CD14-positive monocyte (primary cell): ENCODE measurements at regions not wholly inside any gene's neighbourhood (a gene's known extent, or its start where the extent isn't known, plus 50 kb on each side); places are given as distances from the start of the nearest gene placed in this dataset.

Experiments
- DNase-seq, 3 donors: peaks; one replicate each; pipeline ENCODE4 v3.0.0-alpha.2; 2011 to 2022
- H2AFZ ChIP-seq: 2 replicates; pipeline ENCODE4 v1.6.0; 2012; ENCODE audit warnings: mild to moderate bottlenecking, low read depth, low read length, inconsistent platforms; ENCODE audit not compliant: insufficient read depth, poor library complexity, severe bottlenecking
- H3K27ac ChIP-seq, 2 donors: 1 replicate in 1 of 2; 2 replicates in 1 of 2; pipeline ENCODE4 v1.5.1; 2012 to 2013; ENCODE audit warnings: low read length in 2 of 2, control low read depth in 1 of 2, inconsistent platforms in 1 of 2, low read depth in 1 of 2, mild to moderate bottlenecking in 1 of 2
- H3K27me3 ChIP-seq, 2 donors: one replicate each; pipeline versions ENCODE4 v1.6.0 to v1.6.1; 2011 to 2013; ENCODE audit warnings: low read length in 2 of 2; ENCODE audit not compliant: control insufficient read depth in 2 of 2, insufficient read depth in 2 of 2
- H3K36me3 ChIP-seq, 2 donors: replicated peaks in 1 of 2; 1 replicate in 1 of 2; 2 replicates in 1 of 2; pipeline versions ENCODE4 v1.5.1 to v1.6.1; 2012 to 2013; ENCODE audit warnings: low read length in 2 of 2, control low read depth in 1 of 2, inconsistent platforms in 1 of 2, mild to moderate bottlenecking in 1 of 2; ENCODE audit not compliant: insufficient read depth in 2 of 2, control insufficient read depth in 1 of 2
- H3K4me1 ChIP-seq, 2 donors: 1 replicate in 1 of 2; 2 replicates in 1 of 2; pipeline versions ENCODE4 v1.5.1 to v1.6.1; 2012 to 2013; ENCODE audit warnings: low read length in 2 of 2, control low read depth in 1 of 2, inconsistent platforms in 1 of 2, mild to moderate bottlenecking in 1 of 2, moderate library complexity in 1 of 2; ENCODE audit not compliant: insufficient read depth in 2 of 2, control insufficient read depth in 1 of 2
- H3K4me2 ChIP-seq: replicated peaks from 2 replicates; pipeline ENCODE3; 2012; ENCODE audit warnings: low read length, moderate library complexity, mild to moderate bottlenecking; ENCODE audit not compliant: poor library complexity, severe bottlenecking; ENCODE audit errors: extremely low read depth
- H3K4me3 ChIP-seq, 3 experiments: fragments of 200-600 bp in 1 of 3; sonication (generic) in 1 of 3; replicated peaks in 1 of 3; 1 replicate in 2 of 3; 2 replicates in 1 of 3; pipeline ENCODE4 v1.5.1; 2011 to 2013; ENCODE audit warnings: low read length in 3 of 3, mild to moderate bottlenecking in 3 of 3, control low read depth in 2 of 3, low read depth in 2 of 3, inconsistent platforms in 1 of 3, moderate library complexity in 1 of 3
- H3K79me2 ChIP-seq: 2 replicates; pipeline ENCODE4 v1.6.0; 2012; ENCODE audit warnings: mild to moderate bottlenecking, control low read depth, inconsistent platforms, low read length, moderate library complexity; ENCODE audit not compliant: insufficient read depth
- H3K9ac ChIP-seq: 2 replicates; pipeline ENCODE4 v1.6.0; 2017; ENCODE audit warnings: low read length, mild to moderate bottlenecking; ENCODE audit not compliant: insufficient read depth, poor library complexity, severe bottlenecking
- H3K9me3 ChIP-seq, 2 donors: replicated peaks in 1 of 2; 1 replicate in 1 of 2; 2 replicates in 1 of 2; pipeline versions ENCODE4 v1.5.1 to v1.6.1; 2012 to 2013; ENCODE audit warnings: low read length in 2 of 2, control low read depth in 1 of 2; ENCODE audit not compliant: control insufficient read depth in 1 of 2, insufficient read depth in 1 of 2
- H4K20me1 ChIP-seq: 2 replicates; pipeline ENCODE4 v1.6.0; 2012; ENCODE audit warnings: mild to moderate bottlenecking, low read length, control low read depth, moderate library complexity; ENCODE audit not compliant: insufficient read depth
- H3K27ac Mint-ChIP-seq, 7 donors: one replicate each; pipeline ENCODE4 v1.8.0; 2020; ENCODE audit warnings: mild to moderate bottlenecking in 7 of 7, mixed read lengths in 7 of 7, moderate library complexity in 6 of 7, inconsistent platforms in 2 of 7
- H3K27me3 Mint-ChIP-seq, 3 donors: one replicate each; pipeline ENCODE4 v1.8.0; 2021 to 2022; ENCODE audit warnings: low read depth in 3 of 3, mild to moderate bottlenecking in 3 of 3, mixed read lengths in 3 of 3, moderate library complexity in 3 of 3, inconsistent platforms in 1 of 3
- H3K36me3 Mint-ChIP-seq, 2 donors: one replicate each; pipeline ENCODE4 v1.8.0; 2020; ENCODE audit warnings: mixed read lengths in 2 of 2, inconsistent platforms in 1 of 2, mild to moderate bottlenecking in 1 of 2
- H3K4me1 Mint-ChIP-seq: one replicate; pipeline ENCODE4 v1.8.0; 2020; ENCODE audit warnings: mild to moderate bottlenecking, mixed read lengths
- H3K4me3 Mint-ChIP-seq, 2 donors: one replicate each; pipeline ENCODE4 v1.8.0; 2020; ENCODE audit warnings: mild to moderate bottlenecking in 2 of 2, mixed read lengths in 2 of 2, moderate library complexity in 1 of 2
- H3K9me3 Mint-ChIP-seq, 7 donors: one replicate each; pipeline ENCODE4 v1.8.0; 2020 to 2022; ENCODE audit warnings: mixed read lengths in 7 of 7, mild to moderate bottlenecking in 6 of 7, moderate library complexity in 6 of 7, inconsistent platforms in 2 of 7
- WGBS: methylation state at CpG from one replicate; pipeline ENCODE4 v1.1.5; 2013; ENCODE audit warnings: missing lambda C conversion rate; ENCODE audit not compliant: insufficient coverage; 5-methylcytosine and 5-hydroxymethylcytosine counted together
- intact Hi-C, 2 donors: fragments of 100-400 bp; cut with micrococcal nuclease; formaldehyde crosslinking; loops; one replicate each; pipeline versions ENCODE4 v1.15.0 to v1.15.1; 2023
- TF ChIP-seq, protein P1 (sequence below): fragments of 200-600 bp; IDR thresholded peaks from one replicate; pipeline ENCODE4 v1.8.0; 2022; ENCODE audit warnings: antibody characterized with exemption, mild to moderate bottlenecking

DNA sequence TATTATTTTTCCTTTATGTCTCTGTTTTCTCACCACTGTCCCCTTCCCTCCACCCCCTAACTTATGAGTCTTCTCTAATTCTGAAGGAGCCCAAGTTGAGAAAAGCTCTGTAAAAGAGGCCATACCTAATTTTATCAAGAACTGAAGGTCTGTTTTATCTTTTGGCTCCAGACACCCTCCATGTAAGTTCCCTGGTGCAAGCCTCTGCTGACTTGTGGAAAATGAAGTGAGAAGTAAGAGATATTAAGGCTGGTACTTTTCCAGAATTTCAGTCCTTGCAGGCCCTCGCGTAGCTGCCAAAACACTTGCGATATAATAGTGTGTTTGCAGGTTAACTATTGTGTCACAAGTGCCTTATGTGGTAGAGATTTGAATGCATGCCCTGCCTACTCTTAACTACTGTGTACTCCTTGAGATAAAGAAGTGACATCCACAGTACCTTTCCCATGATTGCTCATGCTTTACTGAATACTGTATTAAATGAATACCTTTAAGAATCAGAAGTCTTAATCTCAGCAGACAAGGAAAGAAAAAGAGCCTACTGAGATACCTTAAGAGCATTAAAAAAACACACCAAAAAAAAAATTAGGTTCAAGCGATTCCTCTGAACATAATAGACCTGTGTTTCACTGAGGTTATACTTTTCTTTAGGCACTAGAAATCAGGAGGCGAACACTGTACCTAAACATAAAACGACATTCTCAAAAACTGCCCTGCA is 143.6 kb upstream of the ZNF184 start:
- H3K27me3 ChIP-seq, result peaks cover 36 to 58% of the 10 kb centered on the region in 2 donors
- WGBS, result 50% methylated on average over 2 of the region's 6 CpGs
- peak overlapping the region in 1 of 2 donors; percentile 88 for H3K4me3 Mint-ChIP-seq

DNA sequence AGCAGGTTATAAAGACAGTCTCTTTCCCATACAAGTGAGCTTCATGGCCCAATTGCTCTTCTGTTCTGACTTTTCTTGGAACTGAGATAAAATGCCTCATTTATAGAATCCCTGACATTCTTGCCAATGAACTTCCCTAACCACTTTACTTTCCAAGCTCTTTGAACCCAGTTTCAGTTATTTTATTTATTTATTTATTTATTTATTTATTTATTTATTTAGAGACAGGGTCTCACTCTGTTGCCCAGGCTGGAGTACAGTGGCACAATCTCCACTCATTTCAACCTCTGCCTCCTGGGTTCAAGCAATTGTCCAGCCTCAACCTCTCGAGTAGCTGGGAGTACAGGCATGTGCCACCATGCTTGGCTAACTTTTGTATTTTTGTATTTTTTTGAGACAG is 138.5 kb upstream of the ZNF184 start:
- Histone ChIP-seq H2AFZ (no peak overlapping the region), H4K20me1 (no peaks in the 10 kb centered on the region), H3K36me3 (no peaks in the 10 kb centered on the region), H3K27me3 (peaks cover 7 to 18% of the 10 kb centered on the region in 2 donors), H3K9me3 (peaks cover 0 to 3% of the 10 kb centered on the region in 2 donors), H3K27ac (no peak overlapping the region), H3K9ac (no peak overlapping the region), H3K4me3 (no peak overlapping the region), H3K4me2 (no peak overlapping the region), H3K4me1 (no peaks in the 10 kb centered on the region), H3K79me2 (no peaks in the 10 kb centered on the region)
- TF ChIP-seq, protein P1, sequence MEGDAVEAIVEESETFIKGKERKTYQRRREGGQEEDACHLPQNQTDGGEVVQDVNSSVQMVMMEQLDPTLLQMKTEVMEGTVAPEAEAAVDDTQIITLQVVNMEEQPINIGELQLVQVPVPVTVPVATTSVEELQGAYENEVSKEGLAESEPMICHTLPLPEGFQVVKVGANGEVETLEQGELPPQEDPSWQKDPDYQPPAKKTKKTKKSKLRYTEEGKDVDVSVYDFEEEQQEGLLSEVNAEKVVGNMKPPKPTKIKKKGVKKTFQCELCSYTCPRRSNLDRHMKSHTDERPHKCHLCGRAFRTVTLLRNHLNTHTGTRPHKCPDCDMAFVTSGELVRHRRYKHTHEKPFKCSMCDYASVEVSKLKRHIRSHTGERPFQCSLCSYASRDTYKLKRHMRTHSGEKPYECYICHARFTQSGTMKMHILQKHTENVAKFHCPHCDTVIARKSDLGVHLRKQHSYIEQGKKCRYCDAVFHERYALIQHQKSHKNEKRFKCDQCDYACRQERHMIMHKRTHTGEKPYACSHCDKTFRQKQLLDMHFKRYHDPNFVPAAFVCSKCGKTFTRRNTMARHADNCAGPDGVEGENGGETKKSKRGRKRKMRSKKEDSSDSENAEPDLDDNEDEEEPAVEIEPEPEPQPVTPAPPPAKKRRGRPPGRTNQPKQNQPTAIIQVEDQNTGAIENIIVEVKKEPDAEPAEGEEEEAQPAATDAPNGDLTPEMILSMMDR, result no peak
- no peaks in the 10 kb centered on the region for H3K4me1 Mint-ChIP-seq
- peaks cover 30 to 58% (median 32%) of the 10 kb centered on the region in 3 donors for H3K27me3 Mint-ChIP-seq
- H3K4me3 Mint-ChIP-seq, result no peak overlapping the region
- no peaks in the 10 kb centered on the region for H3K36me3 Mint-ChIP-seq
- no CpG with 5 or more reads among the region's 1 CpG for WGBS
- H3K9me3 Mint-ChIP-seq, result peaks cover 0 to 7% (median 3%) of the 10 kb centered on the region in 7 donors
- H3K27ac Mint-ChIP-seq, result no peak overlapping the region
- intact Hi-C loops, result no loop called here
- no peak for DNase-seq

More for the DNA sequence above, 143.6 kb upstream of the ZNF184 start:
- peaks cover 54 to 74% (median 55%) of the 10 kb centered on the region in 3 donors for H3K27me3 Mint-ChIP-seq
- no peaks in the 10 kb centered on the region for H3K4me1 ChIP-seq
- peaks cover 9% of the 10 kb centered on the region for H3K4me1 Mint-ChIP-seq
- intact Hi-C loops, result no loop called here
- peaks cover 0 to 3% of the 10 kb centered on the region in 2 donors for H3K36me3 Mint-ChIP-seq
- no peak overlapping the region for H2AFZ ChIP-seq
- H3K4me3 ChIP-seq, result no peak overlapping the region
- no peak overlapping the region for H3K4me2 ChIP-seq
- no peak overlapping the region for H3K27ac Mint-ChIP-seq
- no peak overlapping the region for H3K27ac ChIP-seq
- TF ChIP-seq, protein P1, result no peak
- no peaks in the 10 kb centered on the region for H3K36me3 ChIP-seq
- peaks cover 0 to 14% (median 8%) of the 10 kb centered on the region in 7 donors for H3K9me3 Mint-ChIP-seq
- H4K20me1 ChIP-seq, result no peaks in the 10 kb centered on the region
- no peak for DNase-seq
- H3K9me3 ChIP-seq, result peaks cover 0 to 11% of the 10 kb centered on the region in 2 donors
- no peaks in the 10 kb centered on the region for H3K79me2 ChIP-seq
- H3K9ac ChIP-seq, result no peak overlapping the region
